IMR-90 (cell line): ENCODE measurements at regions not wholly inside any gene's neighbourhood (a gene's known extent, or its start where the extent isn't known, plus 50 kb on each side); places are given as distances from the start of the nearest gene placed in this dataset.

ENCODE experiments used
- ATAC-seq: fragments of 200-7000 bp; cut with Tn5 transposase; 2 replicates; pipeline ENCODE4 v1.9.1; 2020; ENCODE audit warnings: low read depth, mild to moderate bottlenecking, moderate library complexity
- BruUV-seq: library from RNA; stranded (reverse); fragments of 400-500 nt; replicated peaks from 2 replicates; lab custom pipeline; 2021; lab: Mats Ljungman, UMichigan
- CTCF ChIA-PET: fragments of 300-600 bp; formaldehyde crosslinking; extraction: SDS; loops from one replicate; lab custom pipeline; 2021; ENCODE audit warnings: antibody characterized with exemption; lab: Yijun Ruan, JAX
- POLR2A ChIA-PET: fragments of 300-600 bp; sonication (Branson Sonifier 250); formaldehyde crosslinking; loops from one replicate; lab custom pipeline; 2022; ENCODE audit warnings: antibody characterized with exemption; ENCODE audit not compliant: unreplicated experiment; lab: Charles Lee
- DNase-seq: peaks from one replicate; pipeline ENCODE4 v3.0.0; 2013
- H2AFZ ChIP-seq: replicated peaks from 2 replicates; pipeline ENCODE3; 2013; ENCODE audit warnings: low read length, mild to moderate bottlenecking; ENCODE audit not compliant: poor library complexity
- H2AK5ac ChIP-seq: 2 replicates; pipeline ENCODE4 v1.6.1; 2013; ENCODE audit warnings: low read depth, low read length, inconsistent platforms
- H2AK9ac ChIP-seq: replicated peaks from 2 replicates; pipeline ENCODE3; 2013; ENCODE audit warnings: mild to moderate bottlenecking, low read depth, low read length, moderate library complexity; ENCODE audit not compliant: poor library complexity
- H2BK120ac ChIP-seq: 2 replicates; pipeline ENCODE4 v1.6.1; 2013; ENCODE audit warnings: low read depth, low read length, inconsistent platforms
- H2BK15ac ChIP-seq: 3 replicates; pipeline ENCODE4 v1.6.1; 2013; ENCODE audit warnings: low read depth, low read length, inconsistent platforms
- H2BK20ac ChIP-seq: 2 replicates; pipeline ENCODE4 v1.6.1; 2013; ENCODE audit warnings: low read depth, mild to moderate bottlenecking, inconsistent platforms, low read length, moderate library complexity
- H2BK5ac ChIP-seq: 2 replicates; pipeline ENCODE4 v1.6.1; 2013; ENCODE audit warnings: mild to moderate bottlenecking, low read depth, low read length, inconsistent platforms; ENCODE audit not compliant: poor library complexity, severe bottlenecking
- H3K14ac ChIP-seq: replicated peaks from 2 replicates; pipeline ENCODE4 v1.6.1; 2013; ENCODE audit warnings: low read depth, low read length, inconsistent platforms
- H3K18ac ChIP-seq: 2 replicates; pipeline ENCODE4 v1.6.1; 2013; ENCODE audit warnings: low read depth, low read length, control low read depth
- H3K23ac ChIP-seq: 2 replicates; pipeline ENCODE4 v1.6.1; 2013; ENCODE audit warnings: low read depth, low read length, inconsistent platforms
- H3K27ac ChIP-seq: 2 replicates; pipeline ENCODE4 v1.5.1; 2013; ENCODE audit warnings: mild to moderate bottlenecking, control low read depth, low read length; ENCODE audit not compliant: insufficient read depth
- H3K27me3 ChIP-seq: 2 replicates; pipeline ENCODE4 v1.6.1; 2013; ENCODE audit warnings: low read length; ENCODE audit not compliant: control insufficient read depth, insufficient read depth
- H3K36me3 ChIP-seq: 2 replicates; pipeline ENCODE4 v1.6.1; 2013; ENCODE audit warnings: low read length, mixed read lengths; ENCODE audit not compliant: control insufficient read depth, insufficient read depth
- H3K4ac ChIP-seq: 2 replicates; pipeline ENCODE4 v1.6.1; 2013; ENCODE audit warnings: low read depth, low read length, inconsistent platforms
- H3K4me1 ChIP-seq: 2 replicates; pipeline ENCODE4 v1.6.1; 2013; ENCODE audit warnings: low read length, mixed read lengths; ENCODE audit not compliant: control insufficient read depth, insufficient read depth
- H3K4me2 ChIP-seq: 2 replicates; pipeline ENCODE4 v1.6.1; 2013; ENCODE audit warnings: low read depth, mild to moderate bottlenecking, control low read depth, low read length, moderate library complexity
- H3K4me3 ChIP-seq: 2 replicates; pipeline ENCODE4 v1.5.1; 2013; ENCODE audit warnings: low read depth, mild to moderate bottlenecking, control low read depth, low read length, moderate library complexity; ENCODE audit not compliant: insufficient read depth
- H3K56ac ChIP-seq: 2 replicates; pipeline ENCODE4 v1.6.1; 2013; ENCODE audit warnings: low read length, inconsistent platforms; ENCODE audit not compliant: insufficient read depth; ENCODE audit errors: extremely low read depth
- H3K79me1 ChIP-seq, 2 experiments: 2 replicates each; pipeline ENCODE4 v1.6.1; 2013; ENCODE audit warnings: low read length in 2 of 2, inconsistent platforms in 1 of 2, low read depth in 1 of 2
- H3K9ac ChIP-seq: 2 replicates; pipeline ENCODE4 v1.6.1; 2013; ENCODE audit warnings: low read depth, low read length, control low read depth
- H3K9me1 ChIP-seq: 2 replicates; pipeline ENCODE4 v1.6.1; 2013; ENCODE audit warnings: low read length, inconsistent platforms; ENCODE audit not compliant: insufficient read depth
- H3K9me3 ChIP-seq: 2 replicates; pipeline ENCODE4 v1.6.1; 2013; ENCODE audit warnings: low read length; ENCODE audit not compliant: control insufficient read depth, insufficient read depth
- H4K20me1 ChIP-seq: 2 replicates; pipeline ENCODE4 v1.6.1; 2013; ENCODE audit warnings: low read length, inconsistent platforms; ENCODE audit not compliant: insufficient read depth
- H4K5ac ChIP-seq: 2 replicates; pipeline ENCODE4 v1.6.1; 2013; ENCODE audit warnings: mild to moderate bottlenecking, low read depth, low read length, control low read depth
- H4K8ac ChIP-seq, 2 experiments: 2 replicates each; pipeline ENCODE4 v1.6.1; 2013; ENCODE audit warnings: low read depth in 2 of 2, low read length in 2 of 2, control low read depth in 1 of 2, inconsistent platforms in 1 of 2
- H4K91ac ChIP-seq: 2 replicates; pipeline ENCODE4 v1.6.1; 2013; ENCODE audit warnings: low read depth, low read length, inconsistent platforms; ENCODE audit not compliant: insufficient read depth
- CEBPB ChIP-seq: IDR thresholded peaks from 2 replicates; pipeline ENCODE4 v1.6.1; 2012; ENCODE audit warnings: low read depth, low read length, improper control_type of control experiment
- WGBS, 2 experiments: methylation state at CpG; one replicate each; pipeline versions ENCODE4 v1.1.5 to v1.1.7; 2013; ENCODE audit warnings: missing lambda C conversion rate in 2 of 2; ENCODE audit not compliant: insufficient read length in 1 of 2; ENCODE audit errors: extremely low coverage in 2 of 2; 5-methylcytosine and 5-hydroxymethylcytosine counted together
- dilution Hi-C: fragments of 300-500 bp; cut with HindIII; formaldehyde crosslinking; loops from one replicate; pipeline ENCODE4 v1.14.3; 2018; ENCODE audit warnings: low sequenced_read_pairs; ENCODE audit not compliant: unreplicated experiment
- in situ Hi-C: fragments of 300-500 bp; cut with MboI; formaldehyde crosslinking; loops from 3 replicates; pipeline ENCODE4 v1.14.3; 2019; ENCODE audit warnings: low sequenced_read_pairs, inconsistent platforms, mixed read lengths
- intact Hi-C: fragments of 100-400 bp; cut with micrococcal nuclease; formaldehyde crosslinking; loops from 2 replicates; pipeline ENCODE4 v1.10.0; 2022
- TF ChIP-seq, protein P1 (sequence below): conservative IDR thresholded peaks from 2 replicates; pipeline ENCODE4 v1.5.1; 2012; ENCODE audit warnings: mild to moderate bottlenecking, low read depth, low read length, improper control_type of control experiment

DNA sequence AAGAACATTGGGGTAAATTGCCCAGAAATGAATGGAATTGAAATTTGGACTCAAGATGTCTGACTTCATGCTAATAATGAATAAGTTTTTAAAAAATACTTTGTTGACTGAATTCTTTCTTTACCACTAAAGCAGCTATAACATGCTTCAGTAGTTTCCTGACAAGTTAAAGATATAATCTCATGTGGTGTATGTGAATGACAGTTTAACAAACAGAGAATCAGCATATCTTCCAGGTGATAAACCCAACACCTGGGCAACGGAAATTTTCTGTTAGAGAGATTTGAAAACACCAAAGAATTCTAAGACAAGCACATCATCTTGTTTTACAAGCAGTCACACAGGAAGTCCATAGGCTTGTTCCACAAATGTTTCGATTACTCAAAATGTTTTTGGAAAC is 372.6 kb upstream of the VRK2 start:
- Histone ChIP-seq H3K18ac (no peak overlapping the region), H2AK5ac (no peak overlapping the region), H2AFZ (no peak overlapping the region), H3K36me3 (no peaks in the 10 kb centered on the region), H2BK15ac (no peak overlapping the region), H3K9me1 (no peaks in the 10 kb centered on the region), H4K8ac (no peak overlapping the region), H3K23ac (no peak overlapping the region), H4K5ac (no peak overlapping the region), H4K20me1 (no peaks in the 10 kb centered on the region), H3K4me2 (no peak overlapping the region), H2BK120ac (no peak overlapping the region), H3K27ac (no peak overlapping the region), H3K14ac (no peak overlapping the region), H3K4ac (no peak overlapping the region), H2BK5ac (no peak overlapping the region), H3K79me1 (no peaks in the 10 kb centered on the region), H3K56ac (no peak overlapping the region), H3K4me1 (no peaks in the 10 kb centered on the region), H2AK9ac (no peak overlapping the region), H4K91ac (no peak overlapping the region), H3K27me3 (no peaks in the 10 kb centered on the region), H3K9ac (no peak overlapping the region), H2BK20ac (no peak overlapping the region), H3K4me3 (no peak overlapping the region), H3K9me3 (no peaks in the 10 kb centered on the region)
- BruUV-seq = no TSS peak
- WGBS, 2 experiments = 40% methylated on average over 1 of the region's 2 CpGs; no CpG with 5 or more reads in 1 of the 2 experiments
- intact Hi-C loops (no loop called here), in situ Hi-C loops (no loop called here), dilution Hi-C loops (no loop called here)
- DNase-seq (no peak), ATAC-seq (no peak)
- TF ChIP-seq, protein P1, sequence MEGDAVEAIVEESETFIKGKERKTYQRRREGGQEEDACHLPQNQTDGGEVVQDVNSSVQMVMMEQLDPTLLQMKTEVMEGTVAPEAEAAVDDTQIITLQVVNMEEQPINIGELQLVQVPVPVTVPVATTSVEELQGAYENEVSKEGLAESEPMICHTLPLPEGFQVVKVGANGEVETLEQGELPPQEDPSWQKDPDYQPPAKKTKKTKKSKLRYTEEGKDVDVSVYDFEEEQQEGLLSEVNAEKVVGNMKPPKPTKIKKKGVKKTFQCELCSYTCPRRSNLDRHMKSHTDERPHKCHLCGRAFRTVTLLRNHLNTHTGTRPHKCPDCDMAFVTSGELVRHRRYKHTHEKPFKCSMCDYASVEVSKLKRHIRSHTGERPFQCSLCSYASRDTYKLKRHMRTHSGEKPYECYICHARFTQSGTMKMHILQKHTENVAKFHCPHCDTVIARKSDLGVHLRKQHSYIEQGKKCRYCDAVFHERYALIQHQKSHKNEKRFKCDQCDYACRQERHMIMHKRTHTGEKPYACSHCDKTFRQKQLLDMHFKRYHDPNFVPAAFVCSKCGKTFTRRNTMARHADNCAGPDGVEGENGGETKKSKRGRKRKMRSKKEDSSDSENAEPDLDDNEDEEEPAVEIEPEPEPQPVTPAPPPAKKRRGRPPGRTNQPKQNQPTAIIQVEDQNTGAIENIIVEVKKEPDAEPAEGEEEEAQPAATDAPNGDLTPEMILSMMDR = no peak
- no peak for TF ChIP-seq CEBPB
- CTCF ChIA-PET = no interaction called here
- POLR2A ChIA-PET = no interaction called here
